ENCODE measurements at regions not wholly inside any gene's neighbourhood (a gene's known extent, or its start where the extent isn't known, plus 50 kb on each side); places are given as distances from the start of the nearest gene placed in this dataset.

GRCh38 chr10:69684020-69684980, 54.3 kb downstream of the FAM241B start:
- no peaks in the 10 kb centered on the region for H3K9me3 ChIP-seq (ENCODE audit: control insufficient read depth, low read length)
- peak overlapping the region; percentile 70 for H2AFZ ChIP-seq
- no peak overlapping the region for H3K27ac ChIP-seq
- no peaks in the 10 kb centered on the region for H3K79me2 ChIP-seq
- no peaks in the 10 kb centered on the region for H3K36me3 ChIP-seq (ENCODE audit: control insufficient read depth, insufficient read depth, low read length)
- H3K4me3 ChIP-seq (ENCODE audit: low read depth, low read length), result no peak overlapping the region
- TF ChIP-seq, protein P1, sequence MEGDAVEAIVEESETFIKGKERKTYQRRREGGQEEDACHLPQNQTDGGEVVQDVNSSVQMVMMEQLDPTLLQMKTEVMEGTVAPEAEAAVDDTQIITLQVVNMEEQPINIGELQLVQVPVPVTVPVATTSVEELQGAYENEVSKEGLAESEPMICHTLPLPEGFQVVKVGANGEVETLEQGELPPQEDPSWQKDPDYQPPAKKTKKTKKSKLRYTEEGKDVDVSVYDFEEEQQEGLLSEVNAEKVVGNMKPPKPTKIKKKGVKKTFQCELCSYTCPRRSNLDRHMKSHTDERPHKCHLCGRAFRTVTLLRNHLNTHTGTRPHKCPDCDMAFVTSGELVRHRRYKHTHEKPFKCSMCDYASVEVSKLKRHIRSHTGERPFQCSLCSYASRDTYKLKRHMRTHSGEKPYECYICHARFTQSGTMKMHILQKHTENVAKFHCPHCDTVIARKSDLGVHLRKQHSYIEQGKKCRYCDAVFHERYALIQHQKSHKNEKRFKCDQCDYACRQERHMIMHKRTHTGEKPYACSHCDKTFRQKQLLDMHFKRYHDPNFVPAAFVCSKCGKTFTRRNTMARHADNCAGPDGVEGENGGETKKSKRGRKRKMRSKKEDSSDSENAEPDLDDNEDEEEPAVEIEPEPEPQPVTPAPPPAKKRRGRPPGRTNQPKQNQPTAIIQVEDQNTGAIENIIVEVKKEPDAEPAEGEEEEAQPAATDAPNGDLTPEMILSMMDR (IDR thresholded peaks at IDR 0.05), result no peak
- H3K4me2 ChIP-seq (ENCODE audit: low read length), result no peak overlapping the region
- no peak overlapping the region for H3K9ac ChIP-seq
- H3K4me1 ChIP-seq, result no peaks in the 10 kb centered on the region
- no peaks in the 10 kb centered on the region for H3K27me3 ChIP-seq (ENCODE audit: control insufficient read depth, insufficient read depth, low read length)

DNA sequence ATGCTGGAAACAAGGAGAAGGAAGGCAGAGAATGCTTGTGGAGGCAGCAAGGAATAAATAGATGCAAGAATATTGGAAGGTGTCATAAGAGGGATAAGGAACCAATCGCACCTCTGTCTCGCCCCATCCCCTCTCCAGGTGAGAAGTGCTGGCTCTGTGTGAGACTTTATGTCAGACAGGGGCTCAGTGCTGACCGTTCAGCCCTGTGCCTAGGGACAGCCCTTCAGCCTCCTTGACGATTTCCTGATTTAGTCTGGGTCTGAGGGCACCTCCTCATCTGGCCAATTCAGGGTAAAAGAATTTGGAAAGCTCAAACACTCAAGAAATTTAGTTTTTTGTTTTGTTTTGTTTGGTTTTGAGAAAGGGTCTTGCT, 54.9 kb downstream of the FAM241B start:
- H3K36me3 ChIP-seq (ENCODE audit: control insufficient read depth, insufficient read depth, low read length), result no peaks in the 10 kb centered on the region
- TF ChIP-seq, protein P1 (IDR thresholded peaks at IDR 0.05), result no peak
- no peak overlapping the region for H2AFZ ChIP-seq

GRCh38 chr10:69685426-69685801, 55.4 kb downstream of the FAM241B start:
- H3K9ac ChIP-seq, result no peak overlapping the region
- no peak overlapping the region for H2AFZ ChIP-seq
- H3K4me3 ChIP-seq (ENCODE audit: low read depth, low read length), result no peak overlapping the region
- H3K9me3 ChIP-seq (ENCODE audit: control insufficient read depth, low read length), result no peaks in the 10 kb centered on the region
- H3K4me1 ChIP-seq, result no peaks in the 10 kb centered on the region
- no peaks in the 10 kb centered on the region for H3K79me2 ChIP-seq
- no peak overlapping the region for H3K27ac ChIP-seq
- TF ChIP-seq, protein P1 (IDR thresholded peaks at IDR 0.05), result no peak
- no peaks in the 10 kb centered on the region for H3K36me3 ChIP-seq (ENCODE audit: control insufficient read depth, insufficient read depth, low read length)
- no peak overlapping the region for H3K4me2 ChIP-seq (ENCODE audit: low read length)
- no peaks in the 10 kb centered on the region for H3K27me3 ChIP-seq (ENCODE audit: control insufficient read depth, insufficient read depth, low read length)

More for the DNA sequence above, 54.9 kb downstream of the FAM241B start:
- no peaks in the 10 kb centered on the region for H3K27me3 ChIP-seq (ENCODE audit: control insufficient read depth, insufficient read depth, low read length)
- no peaks in the 10 kb centered on the region for H3K9me3 ChIP-seq (ENCODE audit: control insufficient read depth, low read length)
- H3K4me2 ChIP-seq (ENCODE audit: low read length), result no peak overlapping the region
- H3K4me1 ChIP-seq, result no peaks in the 10 kb centered on the region
- H3K4me3 ChIP-seq (ENCODE audit: low read depth, low read length), result no peak overlapping the region
- no peak overlapping the region for H3K9ac ChIP-seq
- no peaks in the 10 kb centered on the region for H3K79me2 ChIP-seq
- H3K27ac ChIP-seq, result no peak overlapping the region

DNA sequence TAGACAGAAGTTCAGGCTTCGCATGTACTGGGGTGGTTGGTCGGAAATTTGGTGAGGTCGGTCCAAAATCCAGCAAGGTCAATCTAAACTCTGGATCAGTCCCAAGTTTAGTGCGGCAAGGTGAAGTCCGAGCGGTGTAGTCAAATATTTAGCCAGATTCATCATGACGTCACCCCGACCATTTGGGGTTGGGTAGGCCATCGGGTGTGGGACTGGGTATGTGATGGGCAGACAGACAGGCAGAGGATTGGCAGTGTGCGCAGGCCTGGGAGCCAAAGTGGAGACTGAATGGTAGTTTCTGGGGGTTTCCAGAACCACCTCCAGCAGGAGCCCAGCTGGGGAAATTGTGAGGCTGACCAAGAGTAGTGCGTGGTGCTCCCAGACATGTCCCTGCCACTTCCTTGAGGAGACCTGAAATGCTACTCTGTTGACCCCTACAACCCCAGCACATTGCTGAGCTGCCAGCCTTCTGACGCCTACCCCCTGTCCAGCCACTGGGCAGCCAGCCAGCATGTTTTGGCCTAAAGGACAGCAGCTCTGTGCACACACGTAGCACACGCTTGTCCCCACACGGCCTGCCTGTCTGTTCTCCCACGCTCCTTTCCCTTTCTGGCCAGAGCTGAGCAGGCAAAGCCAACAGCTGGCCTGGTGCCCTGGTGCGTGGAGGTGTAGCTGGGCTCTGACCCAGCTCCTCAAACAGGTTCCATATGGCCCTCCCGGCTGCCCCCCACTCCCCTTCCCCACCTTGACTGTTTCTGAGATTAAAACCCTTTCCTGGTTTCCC, 55.9 kb downstream of the FAM241B start:
- no peaks in the 10 kb centered on the region for H3K4me1 ChIP-seq
- H3K27me3 ChIP-seq (ENCODE audit: control insufficient read depth, insufficient read depth, low read length), result no peaks in the 10 kb centered on the region
- no peak overlapping the region for H2AFZ ChIP-seq
- H3K4me3 ChIP-seq (ENCODE audit: low read depth, low read length), result no peak overlapping the region
- no peak overlapping the region for H3K4me2 ChIP-seq (ENCODE audit: low read length)
- no peaks in the 10 kb centered on the region for H3K79me2 ChIP-seq
- H3K9me3 ChIP-seq (ENCODE audit: control insufficient read depth, low read length), result no peaks in the 10 kb centered on the region
- H3K27ac ChIP-seq, result no peak overlapping the region
- H3K36me3 ChIP-seq (ENCODE audit: control insufficient read depth, insufficient read depth, low read length), result no peaks in the 10 kb centered on the region
- TF ChIP-seq, protein P1 (IDR thresholded peaks at IDR 0.05), result no peak
- no peak overlapping the region for H3K9ac ChIP-seq

Measured in parathyroid adenoma (tissue), 2 donors.